ENCODE measurements at regions not wholly inside any gene's neighbourhood (a gene's known extent, or its start where the extent isn't known, plus 50 kb on each side); places are given as distances from the start of the nearest gene placed in this dataset.

- TF ChIP-seq CTCF (conservative IDR thresholded peaks at IDR 0.05; ENCODE audit: low read depth, low read length) (no peak), EZH2phosphoT487 (IDR thresholded peaks at IDR 0.05; ENCODE audit: borderline replicate concordance, low read length) (no peak), EZH2 (IDR thresholded peaks at IDR 0.05; ENCODE audit: low read length, unreplicated experiment) (no peak)
These were observed 212.4 kb upstream of the NPSR1 start for GRCh38 chr7:34445653-34446052.

Data from PC-3 (cell line).